Pons (tissue), 1 donor: ENCODE measurements at regions not wholly inside any gene's neighbourhood (a gene's known extent, or its start where the extent isn't known, plus 50 kb on each side); places are given as distances from the start of the nearest gene placed in this dataset.
A peak's percentile ranks its signal among the peaks of the same experiment; 100 is the strongest.
"Not testable (repeated sequence)": the region's sequence is repeated elsewhere in the genome, so short reads cannot be mapped to it uniquely, and the experiment has no call there.

Experiments used
- DNase-seq: peaks from one replicate; pipeline ENCODE4 v3.0.0-alpha.2; 2016; ENCODE audit warnings: low spot score

- DNase-seq = not testable (repeated sequence)
Measured at GRCh38 chr6:3672339-3672738, 79.2 kb downstream of the PXDC1 start.

GRCh38 chr6:3671382-3671781 is 80.1 kb downstream of the PXDC1 start:
- DNase-seq = no peak

GRCh38 chr6:3670356-3670755 is 81.2 kb downstream of the PXDC1 start:
- DNase-seq = no peak

- DNase-seq = no peak
Measured at GRCh38 chr6:3669916-3670315, 81.6 kb downstream of the PXDC1 start.

GRCh38 chr6:3665608-3666007 is 85.9 kb downstream of the PXDC1 start:
- peak; percentile 97 for DNase-seq

GRCh38 chr6:3664625-3665041 is 86.9 kb downstream of the PXDC1 start:
- peak; percentile 45 for DNase-seq

GRCh38 chr6:3663811-3664210 is 87.7 kb downstream of the PXDC1 start:
- DNase-seq = no peak

GRCh38 chr6:3663081-3663480 is 88.4 kb downstream of the PXDC1 start:
- DNase-seq = no peak

- DNase-seq = no peak
Measured at GRCh38 chr6:3661390-3661789, 90.1 kb downstream of the PXDC1 start.

GRCh38 chr6:3660473-3660872 is 91.0 kb downstream of the PXDC1 start:
- no peak for DNase-seq

- no peak for DNase-seq
Measured at GRCh38 chr6:3659748-3660147, 91.8 kb downstream of the PXDC1 start.

GRCh38 chr6:3656076-3656475 is 95.4 kb downstream of the PXDC1 start:
- no peak for DNase-seq

- DNase-seq = no peak
Measured at GRCh38 chr6:3654898-3655297, 96.6 kb downstream of the PXDC1 start.

- no peak for DNase-seq
Measured at GRCh38 chr6:3654436-3654835, 97.1 kb downstream of the PXDC1 start.

- DNase-seq = no peak
Measured at GRCh38 chr6:3653528-3654070, 97.9 kb downstream of the PXDC1 start.

GRCh38 chr6:3651698-3652229 is 99.7 kb downstream of the PXDC1 start:
- no peak for DNase-seq

GRCh38 chr6:3650959-3651697 is 100.4 kb downstream of the PXDC1 start:
- no peak for DNase-seq

GRCh38 chr6:3650076-3650958 is 101.2 kb downstream of the PXDC1 start:
- no peak for DNase-seq

GRCh38 chr6:3648724-3649123 is 102.8 kb downstream of the PXDC1 start:
- DNase-seq = no peak

- DNase-seq = no peak
Measured at GRCh38 chr6:3646616-3647362, 104.7 kb downstream of the PXDC1 start.

- DNase-seq = no peak
Measured at GRCh38 chr6:3644739-3645012, 106.8 kb downstream of the PXDC1 start.
